ENCODE measurements at regions not wholly inside any gene's neighbourhood (a gene's known extent, or its start where the extent isn't known, plus 50 kb on each side); places are given as distances from the start of the nearest gene placed in this dataset.
A peak's percentile ranks its signal among the peaks of the same experiment; 100 is the strongest.

GRCh38 chr20:1782181-1782580, 113.0 kb upstream of the SIRPA start:
- TF ChIP-seq CTCF (conservative IDR thresholded peaks at IDR 0.05; ENCODE audit: control insufficient read depth, insufficient read depth, low read depth, low read length) = no peak
- no peak for DNase-seq (ENCODE audit: low read depth)
- no peak overlapping the region for H3K4me3 ChIP-seq (ENCODE audit: control insufficient read depth, low read depth, low read length)

GRCh38 chr20:1779567-1779966, 115.6 kb upstream of the SIRPA start:
- TF ChIP-seq CTCF (conservative IDR thresholded peaks at IDR 0.05; ENCODE audit: control insufficient read depth, insufficient read depth, low read depth, low read length) = no peak
- DNase-seq (ENCODE audit: low read depth) = no peak
- H3K4me3 ChIP-seq (ENCODE audit: control insufficient read depth, low read depth, low read length) = no peak overlapping the region

- no peak overlapping the region for H3K4me3 ChIP-seq (ENCODE audit: control insufficient read depth, low read depth, low read length)
- TF ChIP-seq CTCF (conservative IDR thresholded peaks at IDR 0.05; ENCODE audit: control insufficient read depth, insufficient read depth, low read depth, low read length) = no peak
- DNase-seq (ENCODE audit: low read depth) = no peak
Observed at GRCh38 chr20:1778338-1778737, 116.9 kb upstream of the SIRPA start.

- TF ChIP-seq CTCF (conservative IDR thresholded peaks at IDR 0.05; ENCODE audit: control insufficient read depth, insufficient read depth, low read depth, low read length) = no peak
- no peak overlapping the region for H3K4me3 ChIP-seq (ENCODE audit: control insufficient read depth, low read depth, low read length)
- DNase-seq (ENCODE audit: low read depth) = no peak
Observed at GRCh38 chr20:1777476-1777820, 117.8 kb upstream of the SIRPA start.

GRCh38 chr20:1776681-1777475, 118.3 kb upstream of the SIRPA start:
- TF ChIP-seq CTCF (conservative IDR thresholded peaks at IDR 0.05; ENCODE audit: control insufficient read depth, insufficient read depth, low read depth, low read length) = peak; percentile 67
- peak; percentile 85 for DNase-seq (ENCODE audit: low read depth)
- peak overlapping the region; percentile 77 for H3K4me3 ChIP-seq (ENCODE audit: control insufficient read depth, low read depth, low read length)

GRCh38 chr20:1775117-1775516, 117.5 kb upstream of the SIRPG start:
- DNase-seq (ENCODE audit: low read depth) = peak; percentile 52
- H3K4me3 ChIP-seq (ENCODE audit: control insufficient read depth, low read depth, low read length) = no peak overlapping the region
- no peak for TF ChIP-seq CTCF (conservative IDR thresholded peaks at IDR 0.05; ENCODE audit: control insufficient read depth, insufficient read depth, low read depth, low read length)

All from fibroblast of mammary gland (primary cell).